Activated CD4-positive, alpha-beta memory T cell treated with anti-CD3 and anti-CD28 coated beads, Interleukin-2, amount 10 ng/mL, durations not matched to agents 7 days and 5 days (primary cell): ENCODE measurements at regions not wholly inside any gene's neighbourhood (a gene's known extent, or its start where the extent isn't known, plus 50 kb on each side); places are given as distances from the start of the nearest gene placed in this dataset.
"Not testable (repeated sequence)": the region's sequence is repeated elsewhere in the genome, so short reads cannot be mapped to it uniquely, and the experiment has no call there.

Experiments used
- CTCF ChIA-PET: fragments of 350-600 bp; sonication (Branson Sonifier 250); formaldehyde crosslinking; loops from one replicate; lab custom pipeline; 2021; ENCODE audit warnings: antibody characterized with exemption, inconsistent platforms; lab: Charles Lee
- POLR2A ChIA-PET: fragments of 350-600 bp; sonication (Branson Sonifier 250); formaldehyde crosslinking; loops from one replicate; lab custom pipeline; 2021; ENCODE audit warnings: antibody characterized with exemption; lab: Charles Lee
- DNase-seq: peaks from one replicate; pipeline ENCODE4 v3.0.0-alpha.2; 2020
- H3K27ac Mint-ChIP-seq: one replicate; pipeline ENCODE4 v1.8.0; 2021; ENCODE audit warnings: mild to moderate bottlenecking, mixed read lengths
- H3K27me3 Mint-ChIP-seq: one replicate; pipeline ENCODE4 v1.8.0; 2021; ENCODE audit warnings: mixed read lengths
- H3K36me3 Mint-ChIP-seq: one replicate; pipeline ENCODE4 v1.8.0; 2021; ENCODE audit warnings: low read depth, mixed read lengths
- H3K4me1 Mint-ChIP-seq: one replicate; pipeline ENCODE4 v1.8.0; 2021; ENCODE audit warnings: mixed read lengths
- H3K4me3 Mint-ChIP-seq: one replicate; pipeline ENCODE4 v1.8.0; 2021; ENCODE audit warnings: mild to moderate bottlenecking, mixed read lengths
- H3K9me3 Mint-ChIP-seq: one replicate; pipeline ENCODE4 v1.8.0; 2021; ENCODE audit warnings: mixed read lengths

DNA sequence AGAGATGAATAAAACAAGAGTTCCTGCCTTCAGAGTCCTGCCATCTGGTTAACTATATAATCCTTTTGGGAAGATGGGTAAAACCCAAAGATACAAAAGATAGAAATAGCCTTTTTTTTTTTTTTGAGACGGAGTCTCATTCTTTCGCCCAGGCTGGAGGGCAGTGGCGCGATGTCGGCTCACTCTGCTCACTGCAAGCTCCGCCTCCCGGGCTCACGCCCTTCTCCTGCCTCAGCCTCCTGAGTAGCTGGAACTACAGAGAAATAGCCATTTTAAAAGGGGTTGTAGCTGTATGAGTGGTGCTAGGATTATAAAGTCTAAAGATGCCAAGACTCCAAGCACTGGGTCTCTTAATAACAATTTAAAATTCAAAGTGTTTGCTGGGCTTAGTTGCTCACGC, 97.2 kb downstream of the KDR start:
- no peak for DNase-seq
- ChIA-PET POLR2A (no interaction called here), CTCF (no interaction called here)
- Mint-ChIP-seq H3K36me3 (no peaks in the 10 kb centered on the region), H3K27ac (no peak overlapping the region), H3K4me1 (no peaks in the 10 kb centered on the region), H3K9me3 (no peaks in the 10 kb centered on the region), H3K4me3 (no peak overlapping the region), H3K27me3 (no peaks in the 10 kb centered on the region)

DNA sequence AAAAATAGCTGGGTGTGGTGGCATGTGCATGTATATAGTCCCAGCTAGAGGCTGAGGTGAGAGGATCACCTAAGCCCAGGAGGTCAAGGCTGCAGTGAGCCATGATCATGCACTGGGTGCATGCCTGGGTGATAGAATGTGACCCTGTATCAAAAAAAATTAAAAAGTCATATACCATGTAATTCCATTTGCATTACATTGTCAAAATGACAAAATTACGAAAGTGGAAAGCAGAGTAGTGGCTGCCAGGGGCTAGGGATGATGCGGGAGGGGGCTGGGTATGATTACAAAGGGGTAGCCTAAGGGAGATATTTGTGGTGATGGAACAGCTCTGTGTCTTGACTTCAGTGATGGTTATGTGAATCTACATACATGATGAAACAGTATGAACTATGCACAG, 97.8 kb downstream of the KDR start:
- Mint-ChIP-seq H3K4me1 (no peaks in the 10 kb centered on the region), H3K27me3 (no peaks in the 10 kb centered on the region), H3K4me3 (no peak overlapping the region), H3K27ac (no peak overlapping the region), H3K9me3 (no peaks in the 10 kb centered on the region), H3K36me3 (no peaks in the 10 kb centered on the region)
- ChIA-PET POLR2A (no interaction called here), CTCF (no interaction called here)
- no peak for DNase-seq

DNA sequence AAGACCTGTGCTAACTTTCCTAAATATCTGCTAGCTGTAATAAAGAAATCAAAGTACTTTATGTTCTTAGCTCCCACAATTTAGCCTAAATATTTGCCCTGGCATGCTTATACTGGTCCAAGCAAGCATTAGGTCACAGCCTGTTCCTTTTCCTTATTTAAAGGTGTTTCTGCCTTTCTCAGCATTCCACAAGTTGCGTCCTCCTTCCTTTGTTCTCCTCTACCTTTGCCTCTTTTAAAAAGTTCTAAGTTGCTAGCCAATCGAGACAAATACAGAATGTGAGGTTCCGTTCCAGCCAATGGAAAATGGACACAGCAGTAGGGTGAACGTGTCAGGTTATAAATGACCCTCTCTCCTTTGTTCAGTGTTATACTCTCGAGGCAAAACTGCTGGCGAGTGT, 99.9 kb downstream of the KDR start:
- CTCF ChIA-PET, H3K27me3 Mint-ChIP-seq, DNase-seq, H3K9me3 Mint-ChIP-seq, H3K4me1 Mint-ChIP-seq, H3K4me3 Mint-ChIP-seq, H3K27ac Mint-ChIP-seq, H3K36me3 Mint-ChIP-seq, POLR2A ChIA-PET: not testable (repeated sequence)

DNA sequence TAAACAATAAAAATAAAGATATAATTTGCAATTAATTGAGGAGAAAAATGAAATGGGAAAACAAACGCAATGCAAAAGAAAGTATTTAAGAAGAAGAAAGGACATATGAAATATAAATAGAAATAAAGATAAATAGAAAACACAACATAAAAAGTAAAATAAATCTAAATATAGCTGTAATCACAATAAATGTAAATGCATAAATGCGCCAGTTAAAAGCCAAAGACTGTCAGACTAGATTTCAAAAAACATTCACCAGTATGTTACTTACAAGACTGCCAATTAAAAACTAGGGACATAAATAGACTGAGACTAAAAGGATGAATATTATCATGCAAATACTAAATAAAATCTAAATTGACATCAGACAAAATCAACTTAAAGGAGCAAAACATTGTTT, 102.4 kb downstream of the KDR start:
- Mint-ChIP-seq H3K4me3 (no peak overlapping the region), H3K36me3 (no peaks in the 10 kb centered on the region), H3K27ac (no peak overlapping the region), H3K9me3 (no peaks in the 10 kb centered on the region), H3K4me1 (no peaks in the 10 kb centered on the region), H3K27me3 (no peaks in the 10 kb centered on the region)
- no peak for DNase-seq
- POLR2A ChIA-PET = no interaction called here
- CTCF ChIA-PET = no interaction called here

DNA sequence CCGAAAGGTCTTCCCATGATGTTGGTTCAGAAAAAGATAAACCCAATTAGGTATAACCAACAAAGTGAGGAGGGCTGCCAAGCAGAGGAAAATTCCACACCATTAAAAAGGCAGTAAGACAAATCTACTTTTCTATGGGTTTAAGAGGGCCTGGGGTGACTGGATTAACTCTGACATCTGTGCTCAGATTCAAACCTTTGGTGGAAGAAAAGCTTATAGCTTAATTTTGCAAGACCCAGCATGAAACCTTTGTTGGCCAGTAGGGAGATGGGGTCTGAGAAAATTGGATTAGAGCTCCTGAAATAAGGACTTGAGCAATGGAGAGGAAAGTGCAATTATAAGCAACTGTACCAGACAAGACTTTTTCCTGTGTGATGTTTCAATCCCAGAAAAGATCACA, 104.2 kb downstream of the KDR start:
- no peak overlapping the region for H3K27ac Mint-ChIP-seq
- no peaks in the 10 kb centered on the region for H3K4me1 Mint-ChIP-seq
- no peaks in the 10 kb centered on the region for H3K9me3 Mint-ChIP-seq
- H3K36me3 Mint-ChIP-seq = no peaks in the 10 kb centered on the region
- H3K4me3 Mint-ChIP-seq = no peak overlapping the region
- CTCF ChIA-PET = no interaction called here
- POLR2A ChIA-PET = no interaction called here
- DNase-seq = no peak
- H3K27me3 Mint-ChIP-seq = no peaks in the 10 kb centered on the region

DNA sequence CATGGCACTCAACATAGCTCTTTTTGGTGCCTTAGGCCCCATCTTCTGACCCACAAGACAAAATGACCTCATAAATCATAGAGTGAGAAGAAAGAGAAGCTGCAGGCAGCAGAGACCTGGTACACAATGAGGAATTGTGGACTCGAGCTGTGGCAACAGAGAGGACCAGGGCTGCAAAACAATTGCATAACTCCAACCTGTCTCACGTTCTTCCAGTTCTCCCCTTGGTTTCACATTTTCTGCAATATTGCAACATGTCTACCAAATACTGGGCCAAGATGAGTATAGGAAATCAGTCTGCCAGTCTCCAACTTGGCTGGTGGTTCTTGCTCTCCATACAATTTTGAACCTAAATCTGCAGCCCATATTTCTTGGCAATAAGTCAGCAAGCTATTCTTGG, 105.3 kb downstream of the KDR start:
- H3K4me1 Mint-ChIP-seq = no peaks in the 10 kb centered on the region
- H3K4me3 Mint-ChIP-seq = no peak overlapping the region
- POLR2A ChIA-PET = no interaction called here
- CTCF ChIA-PET = interaction anchor here (1.1 kb wide), 1 partner anchor 21 kb away, joined by 3 read pairs; no protein-coding TSS in a partner anchor
- H3K27ac Mint-ChIP-seq = no peak overlapping the region
- no peaks in the 10 kb centered on the region for H3K27me3 Mint-ChIP-seq
- no peaks in the 10 kb centered on the region for H3K9me3 Mint-ChIP-seq
- no peak for DNase-seq
- H3K36me3 Mint-ChIP-seq = no peaks in the 10 kb centered on the region

DNA sequence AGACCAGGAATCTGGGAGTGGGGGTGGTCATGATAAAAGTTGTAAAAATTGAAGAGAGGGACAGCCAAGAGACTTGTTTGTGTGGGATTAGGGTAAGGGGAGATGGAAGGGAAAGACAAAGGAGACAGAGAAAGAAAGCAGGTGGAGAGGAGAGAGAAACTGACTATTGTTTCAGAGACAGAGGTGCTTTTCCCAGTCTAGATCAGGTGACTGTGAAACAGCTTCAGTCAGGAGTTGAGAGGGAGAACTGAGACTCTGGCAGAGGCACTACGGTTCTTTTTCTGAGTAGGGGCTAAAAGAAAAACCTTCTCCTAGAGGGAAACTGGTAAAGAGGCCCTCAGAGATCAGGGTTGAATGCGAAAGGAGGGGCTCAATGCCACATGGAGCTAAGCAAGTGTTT, 106.4 kb downstream of the KDR start:
- DNase-seq = no peak
- Mint-ChIP-seq H3K4me3 (no peak overlapping the region), H3K36me3 (no peaks in the 10 kb centered on the region), H3K27ac (no peak overlapping the region), H3K27me3 (no peaks in the 10 kb centered on the region), H3K4me1 (no peaks in the 10 kb centered on the region), H3K9me3 (no peaks in the 10 kb centered on the region)
- CTCF ChIA-PET = no interaction called here
- POLR2A ChIA-PET = no interaction called here

DNA sequence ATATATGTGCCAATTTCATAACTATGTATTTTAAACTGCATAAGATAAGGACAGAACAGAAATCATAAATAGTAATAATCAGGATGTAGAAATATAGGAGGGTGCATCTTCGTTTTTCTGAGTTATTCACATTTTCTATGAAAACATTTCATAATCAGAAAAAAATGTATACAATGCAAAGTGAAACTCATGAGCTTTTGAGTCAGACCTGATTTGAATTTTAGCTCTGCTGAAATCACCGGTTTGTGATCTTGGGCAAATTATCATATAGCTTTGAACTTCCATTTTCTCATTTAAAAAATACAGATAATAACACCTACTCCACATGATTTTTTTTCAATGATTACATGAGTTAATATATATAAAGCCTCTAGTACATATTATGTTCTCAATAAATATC, 106.9 kb downstream of the KDR start:
- no peak overlapping the region for H3K27ac Mint-ChIP-seq
- no peaks in the 10 kb centered on the region for H3K36me3 Mint-ChIP-seq
- H3K4me1 Mint-ChIP-seq = no peaks in the 10 kb centered on the region
- POLR2A ChIA-PET = no interaction called here
- DNase-seq = no peak
- H3K4me3 Mint-ChIP-seq = no peak overlapping the region
- CTCF ChIA-PET = no interaction called here
- H3K9me3 Mint-ChIP-seq = no peaks in the 10 kb centered on the region
- no peaks in the 10 kb centered on the region for H3K27me3 Mint-ChIP-seq

DNA sequence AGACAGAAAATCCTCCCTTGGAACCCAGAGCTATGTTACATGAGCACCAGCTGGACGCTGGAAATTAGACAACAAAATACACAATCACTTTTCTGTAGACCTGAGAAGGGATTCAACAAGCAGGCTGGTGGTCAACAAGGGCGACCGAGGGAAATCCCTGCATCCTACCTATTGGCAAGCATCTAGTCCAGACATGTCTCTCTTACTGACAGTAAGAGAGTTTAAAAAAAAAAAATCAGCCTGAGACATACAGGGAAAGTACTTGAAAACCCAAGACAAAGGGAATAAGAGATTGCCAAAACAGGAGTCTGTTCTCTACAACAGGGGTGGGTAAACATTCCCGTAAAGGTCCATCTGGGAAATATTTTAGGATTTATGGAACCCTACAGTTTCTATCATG, 108.0 kb downstream of the KDR start:
- CTCF ChIA-PET = no interaction called here
- Mint-ChIP-seq H3K27me3 (no peaks in the 10 kb centered on the region), H3K4me3 (no peak overlapping the region), H3K9me3 (no peaks in the 10 kb centered on the region), H3K36me3 (no peaks in the 10 kb centered on the region), H3K4me1 (no peaks in the 10 kb centered on the region), H3K27ac (no peak overlapping the region)
- DNase-seq = no peak
- POLR2A ChIA-PET = no interaction called here

DNA sequence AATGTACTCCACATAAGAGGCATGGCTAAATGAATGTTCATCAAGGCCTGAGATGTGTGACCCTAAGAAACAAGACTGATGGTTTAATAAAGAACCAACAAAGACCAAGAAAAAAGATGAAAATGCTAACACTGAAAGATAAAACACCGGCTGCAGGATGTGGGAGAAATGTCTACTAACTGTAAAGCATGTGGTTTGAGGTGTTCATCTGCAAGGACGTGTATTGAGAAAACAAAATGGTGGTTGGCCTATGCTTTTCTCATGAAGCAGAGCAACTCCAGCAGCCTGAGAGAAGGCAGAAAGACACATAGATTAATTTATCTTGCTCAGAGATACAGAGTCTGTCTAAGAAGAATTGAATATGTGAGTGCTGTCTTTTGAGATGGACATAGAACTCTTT, 109.3 kb downstream of the KDR start:
- Mint-ChIP-seq H3K4me1 (no peaks in the 10 kb centered on the region), H3K27ac (no peak overlapping the region), H3K27me3 (no peaks in the 10 kb centered on the region), H3K36me3 (no peaks in the 10 kb centered on the region), H3K9me3 (no peaks in the 10 kb centered on the region), H3K4me3 (no peak overlapping the region)
- ChIA-PET POLR2A (no interaction called here), CTCF (no interaction called here)
- DNase-seq = no peak

DNA sequence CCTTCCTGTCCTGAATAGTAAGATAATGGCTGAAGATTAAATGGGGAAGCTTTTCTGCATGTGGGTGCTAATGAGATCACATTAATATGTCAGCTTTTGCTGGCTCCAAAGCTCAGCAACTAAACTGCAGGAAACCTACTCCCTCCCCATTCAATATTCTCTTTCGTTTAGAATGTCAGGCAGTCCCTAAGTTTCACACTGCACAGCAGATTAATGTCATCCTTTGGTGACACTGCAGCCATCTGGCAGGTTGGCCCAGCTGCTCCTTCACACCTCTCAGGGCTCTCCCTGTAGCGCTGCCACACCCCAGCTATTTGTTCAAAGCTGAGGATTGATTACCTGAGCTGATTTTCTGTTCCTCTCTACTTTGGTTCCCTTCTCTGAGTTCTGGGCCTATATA, 110.5 kb downstream of the KDR start:
- Mint-ChIP-seq H3K4me1 (no peaks in the 10 kb centered on the region), H3K27me3 (no peaks in the 10 kb centered on the region), H3K9me3 (no peaks in the 10 kb centered on the region), H3K36me3 (no peaks in the 10 kb centered on the region), H3K27ac (no peak overlapping the region), H3K4me3 (no peak overlapping the region)
- POLR2A ChIA-PET = no interaction called here
- DNase-seq = no peak
- CTCF ChIA-PET = no interaction called here

DNA sequence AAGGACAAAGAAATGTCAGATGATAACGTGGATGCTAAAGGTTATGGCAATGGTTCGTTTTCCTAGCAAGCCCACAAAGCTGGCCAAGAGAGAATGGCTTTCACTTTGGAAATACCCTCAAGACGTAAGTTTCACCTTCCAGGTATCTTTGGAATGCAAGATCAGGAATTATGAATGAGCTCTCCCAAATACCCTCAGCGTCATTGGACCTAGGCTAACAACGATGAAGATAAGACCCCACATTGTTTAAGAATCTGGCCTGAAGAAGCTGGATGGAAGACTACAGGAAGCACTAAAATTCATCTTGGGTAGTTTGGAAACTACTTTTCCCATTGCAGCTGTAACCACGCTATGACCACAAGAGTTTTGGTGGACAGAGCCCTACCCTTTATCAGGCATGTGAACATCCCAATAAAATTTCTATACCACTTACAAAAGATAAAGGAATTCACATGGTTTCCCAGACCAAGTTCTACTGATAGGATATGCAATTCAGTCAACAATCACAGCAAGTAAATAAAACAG, 111.9 kb downstream of the KDR start:
- no peak for DNase-seq
- Mint-ChIP-seq H3K27me3 (no peaks in the 10 kb centered on the region), H3K27ac (no peak overlapping the region), H3K9me3 (no peaks in the 10 kb centered on the region), H3K4me1 (no peaks in the 10 kb centered on the region), H3K36me3 (no peaks in the 10 kb centered on the region), H3K4me3 (no peak overlapping the region)
- POLR2A ChIA-PET = no interaction called here
- CTCF ChIA-PET = no interaction called here

DNA sequence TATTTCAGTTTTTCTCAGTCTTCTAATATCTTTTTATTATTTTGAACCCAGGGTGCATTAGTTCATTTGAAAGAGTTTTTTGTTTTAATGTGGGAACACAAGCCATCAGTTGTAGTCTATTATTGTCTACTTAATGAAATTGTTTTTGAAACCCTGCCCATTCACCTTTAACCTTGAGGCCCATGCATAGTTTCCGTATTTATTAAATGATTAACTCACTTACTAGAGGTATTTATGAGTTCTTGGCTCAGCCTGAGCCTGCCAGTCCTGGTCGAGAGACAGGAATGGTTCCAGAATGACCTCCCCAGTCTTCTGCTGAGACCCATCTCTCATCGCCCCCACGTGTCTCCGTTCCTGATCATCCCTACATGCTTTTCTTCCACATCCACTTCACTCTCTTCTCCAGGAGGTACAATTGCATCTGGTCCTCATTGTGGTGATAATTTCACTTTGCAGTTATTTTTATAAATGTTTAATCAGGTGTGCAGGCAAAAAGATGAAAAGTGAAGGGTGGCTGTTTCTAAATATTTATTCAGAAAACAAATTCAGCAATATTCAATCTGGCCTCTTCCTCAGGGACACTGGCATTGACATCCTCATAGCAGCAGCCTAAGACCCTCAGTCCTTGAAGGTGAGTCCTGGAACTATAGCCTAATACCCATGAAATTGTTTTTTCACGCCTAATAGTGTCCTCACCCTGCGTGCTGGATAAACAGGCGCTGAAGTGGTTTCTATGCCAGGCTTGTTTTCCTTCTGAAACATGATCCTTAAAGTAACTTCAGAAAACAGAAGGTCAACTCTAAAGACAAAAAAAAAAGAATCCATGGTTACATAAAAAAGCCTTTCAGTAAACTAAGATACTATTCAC, 112.8 kb downstream of the KDR start:
- POLR2A ChIA-PET = no interaction called here
- no peaks in the 10 kb centered on the region for H3K9me3 Mint-ChIP-seq
- DNase-seq = no peak
- H3K27ac Mint-ChIP-seq = no peak overlapping the region
- H3K36me3 Mint-ChIP-seq = no peaks in the 10 kb centered on the region
- no peaks in the 10 kb centered on the region for H3K27me3 Mint-ChIP-seq
- CTCF ChIA-PET = no interaction called here
- H3K4me1 Mint-ChIP-seq = no peaks in the 10 kb centered on the region
- H3K4me3 Mint-ChIP-seq = no peak overlapping the region

DNA sequence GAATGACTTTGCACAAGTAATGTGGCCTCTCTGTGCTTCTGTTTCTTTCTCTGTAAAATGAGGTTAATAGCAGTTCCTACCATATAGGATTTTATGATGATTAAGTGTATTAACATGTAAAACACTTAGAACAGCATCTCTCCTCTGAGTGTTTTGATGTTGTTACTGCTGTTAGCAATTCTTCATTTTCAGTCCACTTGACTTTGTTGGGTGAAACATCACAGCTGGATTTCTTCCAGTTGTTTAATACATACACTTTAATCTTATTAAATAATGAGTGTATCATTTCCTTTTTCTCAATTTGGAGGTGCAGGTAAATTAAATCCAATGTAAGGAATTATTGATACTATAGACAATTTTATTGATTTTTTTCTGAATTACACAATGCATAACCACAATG, 113.6 kb downstream of the KDR start:
- Mint-ChIP-seq H3K36me3 (no peaks in the 10 kb centered on the region), H3K27ac (no peak overlapping the region), H3K4me1 (no peaks in the 10 kb centered on the region), H3K9me3 (no peaks in the 10 kb centered on the region), H3K4me3 (no peak overlapping the region), H3K27me3 (no peaks in the 10 kb centered on the region)
- CTCF ChIA-PET = no interaction called here
- POLR2A ChIA-PET = no interaction called here
- no peak for DNase-seq
